ENCODE measurements at regions not wholly inside any gene's neighbourhood (a gene's known extent, or its start where the extent isn't known, plus 50 kb on each side); places are given as distances from the start of the nearest gene placed in this dataset.

- peak; percentile 24 for DNase-seq
These were observed 604.9 kb upstream of the KCNMB2 start for GRCh38 chr3:177931346-177931745.

GRCh38 chr3:177932346-177932745 lies 603.9 kb upstream of the KCNMB2 start:
- DNase-seq = no peak

GRCh38 chr3:177932750-177933660 lies 603.2 kb upstream of the KCNMB2 start:
- DNase-seq = no peak

- peak; percentile 32 for DNase-seq
These were observed 602.0 kb upstream of the KCNMB2 start for GRCh38 chr3:177934001-177934891.

GRCh38 chr3:177935047-177935446 lies 601.2 kb upstream of the KCNMB2 start:
- DNase-seq = no peak

- DNase-seq = no peak
These were observed 599.5 kb upstream of the KCNMB2 start for GRCh38 chr3:177936721-177937120.

- no peak for DNase-seq
These were observed 593.3 kb upstream of the KCNMB2 start for GRCh38 chr3:177942911-177943310.

- no peak for DNase-seq
These were observed 592.0 kb upstream of the KCNMB2 start for GRCh38 chr3:177944228-177944661.

GRCh38 chr3:177946048-177946447 lies 590.2 kb upstream of the KCNMB2 start:
- no peak for DNase-seq

GRCh38 chr3:177946497-177946896 lies 589.7 kb upstream of the KCNMB2 start:
- DNase-seq = peak; percentile 10

- DNase-seq = peak; percentile 38
These were observed 589.3 kb upstream of the KCNMB2 start for GRCh38 chr3:177946936-177947335.

GRCh38 chr3:177947901-177948300 lies 588.3 kb upstream of the KCNMB2 start:
- no peak for DNase-seq

- DNase-seq = no peak
These were observed 587.4 kb upstream of the KCNMB2 start for GRCh38 chr3:177948716-177949425.

GRCh38 chr3:177959188-177959587 lies 577.0 kb upstream of the KCNMB2 start:
- no peak for DNase-seq

GRCh38 chr3:177960014-177960413 lies 576.2 kb upstream of the KCNMB2 start:
- DNase-seq = no peak

GRCh38 chr3:177960722-177961121 lies 575.5 kb upstream of the KCNMB2 start:
- no peak for DNase-seq

- DNase-seq = no peak
These were observed 574.5 kb upstream of the KCNMB2 start for GRCh38 chr3:177961784-177962183.

- DNase-seq = no peak
These were observed 569.7 kb upstream of the KCNMB2 start for GRCh38 chr3:177966493-177966892.

GRCh38 chr3:177968891-177969290 lies 567.3 kb upstream of the KCNMB2 start:
- DNase-seq = peak; percentile 33

GRCh38 chr3:177973241-177973840 lies 562.9 kb upstream of the KCNMB2 start:
- DNase-seq = peak; percentile 66

- DNase-seq = no peak
These were observed 560.0 kb upstream of the KCNMB2 start for GRCh38 chr3:177976241-177976640.

- DNase-seq = no peak
These were observed 559.4 kb upstream of the KCNMB2 start for GRCh38 chr3:177976866-177977265.

Data from HCEC 1CT (cell line).